Fibroblast of pulmonary artery (primary cell): ENCODE measurements at regions not wholly inside any gene's neighbourhood (a gene's known extent, or its start where the extent isn't known, plus 50 kb on each side); places are given as distances from the start of the nearest gene placed in this dataset.

Experiments used
- DNase-seq: peaks from one replicate; pipeline ENCODE4 v3.0.0-alpha.2; 2010; ENCODE audit warnings: low read depth
- H3K4me3 ChIP-seq: replicated peaks from 2 replicates; pipeline ENCODE4 v1.5.1; 2011; ENCODE audit warnings: low read depth, mild to moderate bottlenecking, control low read depth, low read length, moderate library complexity
- CTCF ChIP-seq: IDR thresholded peaks from 2 replicates; pipeline ENCODE4 v1.5.1; 2011; ENCODE audit warnings: mild to moderate bottlenecking, control low read depth, low read length, inconsistent platforms; ENCODE audit errors: missing control alignments

- DNase-seq = no peak
- no peak for TF ChIP-seq CTCF
- no peak overlapping the region for H3K4me3 ChIP-seq
Measured at GRCh38 chr11:33582636-33583325, 117.8 kb downstream of the C11orf91 start.

GRCh38 chr11:33579101-33579500, 121.5 kb downstream of the C11orf91 start:
- DNase-seq = no peak
- H3K4me3 ChIP-seq = no peak overlapping the region
- TF ChIP-seq CTCF = no peak

GRCh38 chr11:33577204-33577603, 123.4 kb downstream of the C11orf91 start:
- no peak for TF ChIP-seq CTCF
- no peak for DNase-seq
- H3K4me3 ChIP-seq = no peak overlapping the region

- TF ChIP-seq CTCF = no peak
- no peak for DNase-seq
Measured at GRCh38 chr11:33575311-33575710, 125.3 kb downstream of the C11orf91 start.

GRCh38 chr11:33574331-33574730, 126.3 kb downstream of the C11orf91 start:
- DNase-seq = no peak
- TF ChIP-seq CTCF = no peak

More at GRCh38 chr11:33575311-33575710, 125.3 kb downstream of the C11orf91 start:
- H3K4me3 ChIP-seq = no peak overlapping the region

GRCh38 chr11:33569333-33569732, 131.3 kb downstream of the C11orf91 start:
- H3K4me3 ChIP-seq = no peak overlapping the region

More at GRCh38 chr11:33574331-33574730, 126.3 kb downstream of the C11orf91 start:
- H3K4me3 ChIP-seq = no peak overlapping the region

More at GRCh38 chr11:33569333-33569732, 131.3 kb downstream of the C11orf91 start:
- no peak for DNase-seq
- TF ChIP-seq CTCF = no peak
